ENCODE measurements at regions not wholly inside any gene's neighbourhood (a gene's known extent, or its start where the extent isn't known, plus 50 kb on each side); places are given as distances from the start of the nearest gene placed in this dataset.
"Not testable (repeated sequence)": the region's sequence is repeated elsewhere in the genome, so short reads cannot be mapped to it uniquely, and the experiment has no call there.

GRCh38 chr1:91148641-91149069 lies 126.8 kb upstream of the ZNF644 start:
- peak; percentile 49 to 81 for DNase-seq

DNA sequence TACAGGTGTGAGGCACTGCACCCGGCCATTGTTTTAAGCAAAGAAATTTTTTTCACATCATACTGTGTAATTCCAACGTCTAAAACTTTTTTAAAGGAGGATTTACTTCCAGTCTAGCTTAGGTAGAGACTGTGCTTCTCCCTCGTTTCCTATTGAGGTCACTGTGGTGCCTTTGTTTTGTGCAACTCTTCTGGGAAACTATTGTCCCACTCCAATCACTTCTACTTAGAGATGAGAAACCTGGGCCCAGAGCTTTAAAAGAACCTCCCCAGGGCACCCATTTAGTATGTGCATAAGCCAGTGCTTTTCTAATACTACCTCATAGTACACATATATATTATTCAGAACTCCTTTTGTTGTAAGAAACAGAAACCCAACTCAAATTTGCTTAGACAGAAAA lies 120.0 kb upstream of the ZNF644 start:
- no peak for DNase-seq

DNA sequence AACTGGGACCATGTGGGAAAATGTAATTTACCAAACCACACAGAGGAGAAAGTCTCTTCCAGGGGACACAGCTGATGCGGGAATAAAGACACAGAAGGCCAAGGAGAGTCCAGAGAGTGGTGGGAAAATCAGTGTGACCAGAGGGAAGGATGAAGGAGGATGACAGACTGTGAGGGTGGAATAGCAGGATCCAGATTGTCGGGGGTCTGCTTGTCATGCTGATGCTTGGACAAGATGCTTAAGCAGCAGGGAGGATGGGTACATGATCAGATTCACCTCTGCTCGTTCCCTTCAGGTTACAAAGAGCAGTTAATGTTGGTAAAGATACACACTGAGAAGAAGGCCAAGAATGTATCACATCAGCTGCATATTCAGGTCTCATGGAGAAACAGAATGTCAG lies 117.1 kb upstream of the ZNF644 start:
- DNase-seq, result no peak

GRCh38 chr1:91137173-91137852 lies 115.5 kb upstream of the ZNF644 start:
- no peak for DNase-seq

GRCh38 chr1:91135799-91136198 lies 114.0 kb upstream of the ZNF644 start:
- DNase-seq, result no peak

DNA sequence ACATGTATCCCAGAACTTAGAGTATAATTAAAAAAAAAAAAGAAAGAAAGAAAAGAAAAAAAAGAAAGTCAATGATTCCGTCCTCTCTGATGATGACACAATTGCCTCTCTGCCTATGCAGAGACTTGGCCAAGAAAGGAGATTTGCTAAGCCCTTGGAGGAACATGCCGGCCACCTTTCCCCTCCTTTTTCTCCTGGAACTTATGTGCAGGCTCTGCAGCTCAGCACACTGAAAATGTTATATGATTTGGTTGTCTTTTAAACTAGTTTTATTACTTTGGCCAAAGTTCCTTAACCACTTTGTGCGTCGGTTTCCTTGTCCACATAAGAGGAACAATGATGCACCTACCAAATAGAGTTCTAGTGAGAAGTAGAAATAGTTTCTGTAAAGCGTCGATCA lies 111.4 kb upstream of the ZNF644 start:
- no peak for DNase-seq

- DNase-seq, result no peak
Measured at GRCh38 chr1:91130256-91130985, 108.6 kb upstream of the ZNF644 start.

DNA sequence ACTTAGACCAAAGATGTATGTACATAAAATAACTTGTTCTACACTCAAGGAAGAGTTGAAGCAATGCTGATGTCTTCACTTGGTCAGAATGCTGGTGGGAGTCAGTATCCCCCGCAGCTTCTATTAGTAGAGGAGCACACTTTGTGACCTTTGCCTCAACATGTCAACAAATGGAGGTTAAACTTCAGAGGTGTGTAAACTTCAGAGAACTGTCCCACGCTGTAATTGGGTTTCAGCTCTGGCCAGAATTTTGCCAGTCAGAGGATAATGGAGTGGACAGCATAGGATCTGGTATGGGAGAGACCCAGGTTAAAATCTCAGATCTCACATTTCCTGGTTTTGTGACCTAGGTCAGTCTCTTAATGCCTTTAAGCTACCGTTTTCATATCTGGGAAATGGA lies 107.6 kb upstream of the ZNF644 start:
- DNase-seq, result no peak

DNA sequence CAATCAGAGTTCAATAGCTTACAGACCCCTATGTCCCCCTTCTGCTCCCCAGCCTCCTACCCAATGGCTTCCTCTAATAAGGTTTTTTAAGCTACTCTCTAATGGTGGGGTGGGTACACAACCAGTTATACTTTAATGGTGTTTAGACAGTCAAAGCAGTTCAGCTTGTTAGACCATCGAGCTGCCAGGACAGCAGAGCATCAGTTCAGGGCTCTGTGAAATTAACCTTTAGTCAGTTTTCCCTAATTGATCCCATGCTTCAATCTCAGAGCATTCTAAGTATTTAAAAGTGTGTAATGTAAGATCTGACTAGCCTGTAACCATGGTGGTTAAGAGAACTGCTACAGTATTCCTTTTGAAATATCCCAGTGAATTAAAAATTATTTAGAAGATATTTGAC lies 107.2 kb upstream of the ZNF644 start:
- no peak for DNase-seq

- no peak for DNase-seq
Measured at GRCh38 chr1:91124989-91125417, 103.2 kb upstream of the ZNF644 start.

- no peak for DNase-seq
Measured at GRCh38 chr1:91124290-91124985, 102.6 kb upstream of the ZNF644 start.

- no peak for DNase-seq
Measured at GRCh38 chr1:91123773-91124172, 101.9 kb upstream of the ZNF644 start.

GRCh38 chr1:91123319-91123718 lies 101.5 kb upstream of the ZNF644 start:
- no peak for DNase-seq

DNA sequence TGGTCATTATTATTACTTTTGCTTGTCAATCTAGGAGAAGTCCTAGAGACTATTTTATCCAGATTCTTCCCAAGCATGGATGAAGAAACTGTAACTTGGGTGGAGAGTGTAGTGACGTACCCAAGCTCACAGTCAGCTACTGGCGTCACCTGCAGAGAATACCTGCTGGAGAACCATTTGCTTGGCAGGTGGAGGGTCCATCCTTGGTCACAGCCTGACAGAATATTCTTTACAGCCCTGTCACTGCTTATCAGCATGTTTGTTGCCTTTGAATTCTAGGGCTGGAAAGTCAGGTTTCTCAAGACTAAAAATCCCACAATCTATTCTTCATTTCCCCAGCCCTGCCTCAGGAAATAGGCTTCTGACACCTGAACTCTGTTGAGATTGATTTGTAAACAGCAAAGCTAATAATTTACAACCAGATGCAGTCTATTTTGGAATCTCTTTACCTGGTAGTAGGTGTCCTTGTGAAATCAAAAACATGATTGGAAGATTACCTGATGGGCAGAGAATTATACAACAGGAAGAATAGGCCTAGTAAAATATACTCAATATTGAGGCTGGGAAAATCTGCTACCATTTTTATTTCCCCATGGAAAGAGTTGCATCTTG lies 100.4 kb upstream of the ZNF644 start:
- no peak for DNase-seq

DNA sequence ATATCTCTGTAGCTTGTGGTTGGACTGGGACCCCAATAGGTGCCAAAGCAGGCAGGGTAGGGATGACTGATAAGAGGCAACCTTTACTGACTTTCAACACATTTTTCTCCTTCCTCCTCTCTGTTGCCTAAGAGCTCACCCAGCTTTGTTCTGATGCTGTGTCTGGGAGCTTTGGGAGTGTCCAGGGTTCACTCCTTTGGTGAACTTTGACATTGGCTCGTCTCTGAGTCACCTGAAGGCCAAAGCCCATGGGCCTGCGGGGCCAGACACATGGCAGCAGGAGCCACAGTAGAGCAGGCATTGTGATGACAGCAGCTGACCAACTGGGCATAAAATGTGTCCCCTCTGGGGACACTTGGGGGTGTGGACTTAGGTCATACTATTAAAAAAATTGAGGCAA lies 99.5 kb upstream of the ZNF644 start:
- no peak for DNase-seq

DNA sequence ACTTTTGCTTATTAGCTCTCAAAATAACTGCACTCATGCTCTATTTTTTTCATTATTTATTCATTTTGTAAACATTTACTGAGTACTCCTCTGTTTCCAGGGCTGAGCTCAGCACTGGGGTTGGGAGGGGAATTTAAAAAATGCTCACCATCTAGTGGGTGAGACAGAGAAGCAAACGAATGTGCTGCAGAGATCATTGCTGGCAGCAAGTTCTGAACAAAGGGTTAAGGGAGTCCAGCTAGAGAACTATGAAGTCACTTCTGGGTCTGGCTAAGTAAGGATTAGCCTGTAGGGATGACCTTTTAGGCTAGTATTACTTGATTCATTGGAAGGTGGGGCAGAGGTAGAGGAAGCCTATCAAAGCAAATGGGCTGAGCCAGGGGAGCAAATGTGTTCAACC lies 99.1 kb upstream of the ZNF644 start:
- DNase-seq, result no peak

DNA sequence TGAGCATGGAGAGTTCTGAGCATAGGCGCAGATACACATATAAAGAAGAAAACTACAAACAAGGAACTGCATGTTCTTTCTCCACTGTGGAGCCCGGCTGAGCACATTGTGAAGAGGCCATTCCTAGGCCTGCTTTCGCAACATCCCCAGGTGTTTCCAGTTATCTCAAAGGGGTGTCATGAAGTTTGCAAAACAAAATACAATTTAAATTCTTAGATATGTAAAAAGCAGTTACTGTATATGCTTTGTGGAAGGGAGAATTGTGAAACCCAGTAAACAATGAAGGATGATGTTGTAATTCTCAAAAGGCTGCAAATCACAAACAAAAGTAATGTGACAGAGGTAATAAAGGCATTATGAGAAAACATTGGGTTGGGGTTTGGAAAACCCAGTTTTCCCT lies 98.6 kb upstream of the ZNF644 start:
- DNase-seq, result no peak

DNA sequence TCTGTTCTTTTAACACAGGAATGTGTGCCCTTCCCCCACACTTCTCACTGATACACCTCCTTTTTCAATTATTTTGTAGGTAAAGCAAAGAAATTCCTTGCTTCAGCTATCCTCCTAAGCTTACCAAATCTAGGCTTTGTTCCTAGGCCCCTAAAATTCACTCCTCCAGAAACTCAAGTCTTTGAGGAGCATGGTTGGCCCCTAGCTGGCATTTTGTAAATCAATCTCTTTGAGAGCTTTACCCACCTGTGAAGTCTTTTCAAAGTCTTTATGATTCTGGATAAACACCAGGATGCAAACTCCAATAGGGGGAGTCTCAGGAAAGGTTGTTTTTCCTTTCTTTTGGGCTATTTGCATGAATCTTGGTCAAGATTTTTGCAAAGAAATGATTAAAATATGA lies 82.9 kb upstream of the ZNF644 start:
- no peak for DNase-seq

DNA sequence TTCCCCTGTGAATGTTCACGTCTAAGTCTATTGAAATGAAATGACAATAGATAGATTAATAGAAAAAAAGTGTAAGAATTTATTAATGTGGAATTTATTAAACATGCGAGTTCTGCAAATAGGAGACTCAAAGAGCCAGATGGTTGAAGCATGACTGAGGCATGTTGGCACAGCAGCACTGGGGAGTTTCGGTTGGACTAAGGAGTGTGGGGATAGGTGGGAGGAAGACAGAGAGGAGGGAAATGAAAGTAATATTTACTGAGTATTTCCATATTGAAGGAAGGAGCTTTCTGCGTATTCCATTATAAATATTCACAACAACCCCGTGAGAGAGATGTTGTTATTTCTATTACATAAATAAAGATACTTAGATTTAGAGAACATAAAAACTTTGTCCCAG lies 79.5 kb upstream of the ZNF644 start:
- no peak for DNase-seq

GRCh38 chr1:91099746-91100621 lies 78.1 kb upstream of the ZNF644 start:
- no peak for DNase-seq

GRCh38 chr1:91098299-91098906 lies 76.6 kb upstream of the ZNF644 start:
- DNase-seq, result no peak

- not testable (repeated sequence) for DNase-seq
Measured at GRCh38 chr1:91095321-91095720, 73.5 kb upstream of the ZNF644 start.
